SK-N-MC (cell line): ENCODE measurements at regions not wholly inside any gene's neighbourhood (a gene's known extent, or its start where the extent isn't known, plus 50 kb on each side); places are given as distances from the start of the nearest gene placed in this dataset.

Source experiments
- EZH2 ChIP-seq: fragments of 200-600 bp; sonication (generic); IDR thresholded peaks from one replicate; pipeline ENCODE4 v1.6.1; 2017; ENCODE audit warnings: antibody characterized with exemption
- POLR2AphosphoS5 ChIP-seq: IDR thresholded peaks from 2 replicates; pipeline ENCODE4 v1.6.1; 2012; ENCODE audit warnings: mild to moderate bottlenecking, low read depth, low read length, borderline replicate concordance

DNA sequence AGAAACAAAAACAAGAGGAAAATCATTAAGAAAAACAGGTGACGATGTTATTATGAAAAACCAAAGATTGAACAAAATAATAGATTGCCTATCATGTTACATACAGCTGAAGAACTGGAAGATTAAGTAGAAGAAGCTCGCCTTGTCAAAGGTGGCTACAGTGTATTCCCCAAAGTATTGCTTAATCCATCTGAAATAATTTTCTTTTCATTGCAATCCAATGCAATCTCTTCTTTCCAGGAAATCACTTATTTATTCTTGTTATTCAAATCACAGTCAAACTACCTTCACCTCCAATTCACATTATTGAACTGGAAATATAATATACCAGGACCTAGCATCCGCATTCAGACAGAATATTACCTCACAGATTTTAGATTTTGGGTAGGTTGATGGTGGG lies 235.9 kb downstream of the AHR start:
- no peak for TF ChIP-seq EZH2
- TF ChIP-seq POLR2AphosphoS5 = no peak
